H1 (cell line): ENCODE measurements at regions not wholly inside any gene's neighbourhood (a gene's known extent, or its start where the extent isn't known, plus 50 kb on each side); places are given as distances from the start of the nearest gene placed in this dataset.

Experiments used
- ATF3 ChIP-seq: IDR thresholded peaks from 2 replicates; pipeline ENCODE4 v1.6.1; 2011; ENCODE audit warnings: low read depth, mild to moderate bottlenecking, low read length; ENCODE audit not compliant: insufficient read depth
- EGR1 ChIP-seq: IDR thresholded peaks from 2 replicates; pipeline ENCODE4 v1.6.1; 2011; ENCODE audit warnings: low read depth, low read length, borderline replicate concordance
- KDM5A ChIP-seq: fragments of 200-600 bp; IDR thresholded peaks from 2 replicates; pipeline ENCODE4 v1.7.1; 2012; ENCODE audit warnings: mild to moderate bottlenecking, low read length, inconsistent platforms, mixed read lengths
- SUZ12 ChIP-seq: fragments of 200-600 bp; sonication (generic); IDR thresholded peaks from 2 replicates; pipeline ENCODE4 v1.6.1; 2012; ENCODE audit warnings: mild to moderate bottlenecking, inconsistent platforms, low read length, moderate library complexity, mixed read lengths
- TAF1 ChIP-seq: IDR thresholded peaks from 2 replicates; pipeline ENCODE4 v1.6.1; 2011; ENCODE audit warnings: mild to moderate bottlenecking, low read depth, low read length

- TF ChIP-seq ATF3 (no peak), TAF1 (no peak), KDM5A (no peak), SUZ12 (no peak), EGR1 (no peak)
Observed at GRCh38 chr2:113807721-113808120, 51.3 kb upstream of the SLC35F5 start (continued).
